CD4-positive, alpha-beta T cell treated with Interleukin-6 at 100 ng/mL for 8 hours (primary cell): ENCODE measurements at regions not wholly inside any gene's neighbourhood (a gene's known extent, or its start where the extent isn't known, plus 50 kb on each side); places are given as distances from the start of the nearest gene placed in this dataset.
A peak's percentile ranks its signal among the peaks of the same experiment; 100 is the strongest.

Experiments
- DNase-seq: peaks from one replicate; pipeline ENCODE4 v3.0.0-alpha.2; 2020; ENCODE audit warnings: mixed read lengths, low spot score

DNA sequence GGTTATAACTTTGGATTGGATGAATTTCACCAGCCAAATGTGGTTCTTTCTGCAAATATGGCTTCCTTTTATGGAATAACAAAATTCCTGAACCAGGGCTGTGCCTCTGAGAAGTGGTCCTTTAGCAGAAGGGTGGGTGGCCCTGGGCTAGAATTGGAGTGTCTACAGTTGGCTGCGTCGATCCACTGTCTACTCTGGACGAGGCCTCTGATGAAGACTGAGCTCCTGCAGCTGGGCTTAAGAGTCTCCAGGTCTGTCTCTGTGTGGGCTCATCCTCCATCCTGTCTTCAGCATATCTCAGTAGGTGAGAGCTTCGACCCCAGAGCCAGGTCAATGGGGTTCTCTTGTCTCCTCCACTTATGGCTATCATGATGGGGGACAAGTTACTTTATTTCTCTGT lies 166.3 kb upstream of the PMEPA1 start:
- DNase-seq, result no peak

GRCh38 chr20:57874141-57874540 lies 164.3 kb upstream of the PMEPA1 start:
- DNase-seq, result no peak

DNA sequence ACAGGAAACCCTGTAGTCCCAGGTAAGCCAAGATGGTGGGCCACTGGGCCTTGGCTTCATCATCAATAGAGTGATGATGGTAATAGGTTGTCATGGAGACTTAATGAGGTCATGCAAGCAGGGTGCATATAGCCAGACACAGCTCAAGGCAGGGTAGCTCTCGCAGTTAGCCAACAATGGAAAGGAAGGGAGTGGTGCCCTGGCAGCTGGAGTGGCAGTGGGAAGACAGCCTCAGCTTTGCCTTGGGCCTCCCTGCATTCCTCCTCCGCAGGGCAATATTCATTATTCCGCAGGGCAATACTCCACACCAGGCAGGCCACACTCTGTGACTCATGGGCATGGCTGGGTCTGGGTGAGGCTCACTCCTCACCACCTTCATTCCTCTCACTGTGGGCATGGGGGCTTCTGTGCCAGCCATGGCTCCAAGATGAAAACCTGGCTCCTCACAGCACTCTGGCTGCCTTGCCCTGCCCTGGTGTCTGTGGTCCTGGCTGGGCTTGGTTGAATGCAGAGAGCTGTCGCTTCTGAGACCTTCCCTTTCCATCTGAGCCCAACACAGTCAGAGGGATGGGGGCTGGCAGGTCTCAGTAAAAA lies 163.1 kb upstream of the PMEPA1 start:
- no peak for DNase-seq

GRCh38 chr20:57871237-57871632 lies 161.4 kb upstream of the PMEPA1 start:
- no peak for DNase-seq

DNA sequence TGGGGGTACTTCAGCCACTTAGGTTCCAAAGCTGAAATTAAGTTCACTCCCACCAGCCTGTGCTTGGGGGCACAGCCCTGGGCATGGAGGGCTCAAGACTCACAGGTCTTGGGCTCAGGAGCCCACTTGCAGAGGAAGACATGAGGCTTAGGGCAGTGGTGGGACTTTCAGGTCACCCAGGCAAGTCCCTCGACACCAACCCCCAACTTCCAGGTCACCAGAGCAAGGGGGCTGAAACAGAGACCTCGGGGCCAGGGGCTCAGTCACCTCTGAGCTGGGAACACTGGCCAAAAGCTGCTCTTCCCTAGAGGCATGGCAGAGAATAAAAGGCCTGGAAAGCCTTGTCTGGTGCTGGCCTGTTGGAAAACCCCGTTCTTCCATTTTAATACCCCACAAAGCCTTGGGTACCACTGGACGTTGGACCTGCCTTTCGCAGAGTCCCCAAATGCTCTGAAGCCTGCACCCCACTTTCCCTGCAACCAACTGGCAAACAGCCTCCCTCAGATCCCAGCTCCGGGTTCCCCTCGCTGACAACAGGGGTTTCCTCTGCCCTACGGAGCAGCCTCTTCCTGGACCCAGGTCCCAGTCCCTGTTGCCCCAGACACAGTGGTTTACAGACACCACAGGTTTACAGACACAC lies 160.9 kb upstream of the PMEPA1 start:
- no peak for DNase-seq

GRCh38 chr20:57869951-57870315 lies 160.1 kb upstream of the PMEPA1 start:
- no peak for DNase-seq

DNA sequence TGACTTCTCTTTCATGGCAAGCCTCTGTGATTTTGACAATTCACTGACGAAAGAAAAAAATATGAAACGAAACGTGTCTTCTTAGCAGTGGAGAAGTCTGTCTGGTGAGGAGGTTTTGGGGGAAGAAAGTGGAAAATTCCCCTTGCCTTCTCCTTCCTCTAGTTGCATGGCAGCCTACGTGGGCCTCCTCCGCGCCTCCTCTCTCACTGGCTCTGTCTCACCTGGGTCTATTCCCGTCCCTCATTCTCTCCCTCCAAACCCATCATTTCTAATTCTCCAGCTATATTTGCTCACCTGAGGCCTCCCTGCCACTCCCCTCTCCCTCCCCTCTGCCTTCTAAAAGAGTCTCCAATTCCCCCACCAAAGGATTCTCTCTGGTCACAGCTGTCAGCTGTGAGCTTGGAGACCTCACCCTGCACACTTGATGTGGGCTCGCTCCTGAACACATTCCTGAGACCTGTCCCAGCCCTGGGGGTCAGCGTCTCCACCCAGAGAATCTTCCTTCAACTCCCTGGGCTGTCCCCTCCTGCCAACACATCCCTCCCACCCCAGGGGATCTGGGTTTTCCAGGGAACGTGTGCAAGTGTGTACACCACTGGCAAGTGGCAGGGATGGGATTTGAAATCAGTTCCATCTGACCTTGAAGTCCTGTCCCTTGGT lies 159.6 kb upstream of the PMEPA1 start:
- DNase-seq, result no peak

GRCh38 chr20:57868310-57868709 lies 158.5 kb upstream of the PMEPA1 start:
- no peak for DNase-seq

DNA sequence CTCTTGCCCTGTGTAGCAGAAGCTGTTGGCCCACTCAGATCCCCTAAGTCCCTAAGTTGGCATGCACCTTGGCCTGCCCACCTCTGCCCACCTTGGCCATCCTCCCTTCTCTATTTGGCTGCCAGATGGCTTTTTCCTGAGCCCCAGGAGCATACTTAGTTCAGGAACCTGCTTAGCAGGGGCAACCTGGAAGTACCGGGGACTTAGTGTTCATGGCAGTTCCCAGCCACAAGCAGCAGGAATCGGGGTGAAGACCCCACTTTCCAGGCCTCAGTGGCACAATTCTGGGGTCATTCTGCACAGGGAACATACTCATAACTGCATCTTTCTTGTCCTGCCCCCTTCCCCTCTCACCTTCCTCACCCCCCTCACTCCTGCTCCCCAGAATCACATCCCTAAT lies 158.0 kb upstream of the PMEPA1 start:
- DNase-seq, result no peak

DNA sequence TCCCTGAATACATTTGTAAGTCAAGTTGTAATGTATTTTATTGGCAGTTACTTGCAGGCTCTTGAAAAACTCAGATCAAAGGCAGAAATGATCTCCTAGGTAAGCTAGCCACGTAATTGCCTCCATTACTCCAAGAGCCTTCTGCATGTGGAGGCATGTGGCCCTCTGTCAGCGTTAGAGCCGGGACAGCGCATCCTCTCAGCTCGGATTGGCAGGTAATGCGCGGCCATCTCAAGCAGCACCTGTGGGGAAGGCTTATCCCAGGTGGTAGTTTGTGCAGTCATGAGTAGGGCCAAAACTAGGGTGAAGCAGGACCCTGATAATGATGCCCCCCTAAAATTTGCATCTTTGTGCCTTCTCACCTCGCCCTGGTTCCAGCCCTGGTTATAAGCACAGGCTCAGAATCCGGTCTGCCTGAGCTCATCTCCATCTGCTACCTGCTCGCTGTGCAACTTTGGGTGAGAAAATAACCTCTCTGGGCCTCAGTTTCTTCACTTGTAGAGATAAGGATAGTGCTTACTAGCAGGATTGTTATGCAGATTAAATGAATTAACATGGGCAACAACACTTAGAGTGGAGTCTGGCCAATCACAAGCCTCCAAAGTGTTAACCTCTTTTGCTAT lies 157.5 kb upstream of the PMEPA1 start:
- no peak for DNase-seq

- DNase-seq, result no peak
Measured at GRCh38 chr20:57866250-57867106, 156.7 kb upstream of the PMEPA1 start.

DNA sequence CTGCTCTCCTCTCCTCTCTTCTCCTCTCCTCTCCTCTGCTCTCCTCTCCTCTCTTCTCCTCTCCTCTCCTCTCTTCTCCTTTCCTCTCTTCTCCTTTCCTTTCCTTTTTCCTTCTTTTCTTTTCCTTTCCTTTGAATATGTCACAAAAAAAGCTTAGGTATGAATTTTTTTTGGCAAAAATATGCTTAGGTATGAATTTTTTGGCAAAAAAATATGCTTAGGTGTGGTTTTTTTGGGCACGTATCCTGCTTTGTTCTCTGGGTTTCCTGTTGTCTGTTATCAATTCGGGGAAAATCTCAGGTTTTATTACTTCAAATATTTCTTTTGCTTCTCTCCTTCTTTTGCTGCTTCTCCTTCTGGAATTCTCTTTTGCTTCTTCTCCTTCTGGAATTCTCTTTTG lies 155.5 kb upstream of the PMEPA1 start:
- no peak for DNase-seq

- DNase-seq, result no peak
Measured at GRCh38 chr20:57860576-57860975, 150.8 kb upstream of the PMEPA1 start.

GRCh38 chr20:57857969-57858368 lies 148.2 kb upstream of the PMEPA1 start:
- DNase-seq, result no peak

GRCh38 chr20:57857118-57857517 lies 147.3 kb upstream of the PMEPA1 start:
- DNase-seq, result no peak

GRCh38 chr20:57856658-57857057 lies 146.8 kb upstream of the PMEPA1 start:
- peak; percentile 27 for DNase-seq

DNA sequence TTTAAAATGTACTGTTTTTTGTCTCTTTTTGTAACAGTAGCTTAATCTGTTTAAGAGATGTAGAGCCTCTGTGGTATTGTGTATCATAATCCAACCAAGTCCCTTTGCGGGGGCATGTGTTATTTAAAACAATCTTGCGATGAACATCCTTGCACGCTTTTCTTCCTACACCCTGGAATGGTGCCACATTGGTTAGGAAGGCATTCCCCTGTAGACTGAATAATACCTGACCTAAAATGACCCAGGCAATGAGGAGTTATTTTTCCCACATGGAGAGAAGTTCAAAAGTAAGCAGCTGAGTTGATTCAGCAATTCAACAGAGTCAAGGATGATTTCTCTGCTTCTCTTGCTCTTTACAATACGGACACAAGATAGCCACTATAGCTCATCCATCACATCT lies 142.0 kb upstream of the PMEPA1 start:
- no peak for DNase-seq

GRCh38 chr20:57851025-57851682 lies 141.3 kb upstream of the PMEPA1 start:
- DNase-seq, result no peak

DNA sequence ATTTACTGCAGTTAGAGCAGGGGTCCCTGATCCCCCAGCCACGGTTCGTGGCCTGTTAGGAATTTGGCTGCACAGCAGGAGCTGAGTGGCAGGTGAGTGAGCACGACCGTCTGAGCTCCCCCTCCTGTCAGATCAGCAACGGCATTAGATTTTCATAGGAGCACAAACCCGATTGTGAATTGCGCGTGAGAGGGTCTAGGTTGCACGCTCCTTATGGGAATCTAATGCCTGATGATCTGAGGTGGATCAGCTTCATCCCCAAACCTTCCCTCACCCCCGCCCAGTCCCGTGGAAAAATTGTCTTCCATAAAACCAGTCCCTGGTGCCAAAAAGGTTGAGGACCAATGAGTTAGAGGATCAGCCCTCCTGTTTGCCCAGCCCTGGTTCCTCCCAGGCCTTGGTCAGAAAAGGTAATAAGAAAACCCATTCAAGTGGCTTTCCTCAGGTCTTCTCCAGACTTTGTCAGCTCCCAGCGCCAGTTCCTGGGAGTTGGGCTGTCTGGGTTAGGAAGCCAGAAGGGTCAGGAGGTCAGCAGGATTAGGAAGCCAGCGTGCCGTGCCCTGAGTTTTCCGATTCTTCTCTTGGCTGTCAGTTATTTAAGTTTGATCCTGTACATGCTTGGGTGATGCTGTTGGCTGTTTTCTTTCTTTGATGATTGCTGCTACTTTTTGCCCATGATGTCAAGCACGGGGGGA lies 139.9 kb upstream of the PMEPA1 start:
- DNase-seq, result no peak

DNA sequence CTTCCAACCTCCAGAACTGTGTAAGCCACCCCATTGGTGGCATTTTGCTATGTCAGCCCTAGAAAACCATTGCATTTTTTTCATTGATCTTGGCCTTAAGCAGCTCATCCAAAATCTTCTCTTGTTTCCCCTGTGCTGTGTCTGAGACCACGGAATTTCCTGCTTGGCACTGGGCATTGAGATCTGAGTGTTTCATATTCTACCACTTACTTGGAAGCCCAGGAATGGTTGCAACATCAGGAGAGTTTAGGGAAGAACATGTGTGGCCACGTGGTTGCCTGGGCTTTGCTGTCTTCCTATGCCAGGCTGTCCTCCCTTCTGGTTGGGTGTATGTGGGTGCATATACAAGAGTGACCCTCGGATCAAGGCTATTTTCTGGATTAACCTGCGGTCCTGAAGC lies 139.3 kb upstream of the PMEPA1 start:
- DNase-seq, result no peak

DNA sequence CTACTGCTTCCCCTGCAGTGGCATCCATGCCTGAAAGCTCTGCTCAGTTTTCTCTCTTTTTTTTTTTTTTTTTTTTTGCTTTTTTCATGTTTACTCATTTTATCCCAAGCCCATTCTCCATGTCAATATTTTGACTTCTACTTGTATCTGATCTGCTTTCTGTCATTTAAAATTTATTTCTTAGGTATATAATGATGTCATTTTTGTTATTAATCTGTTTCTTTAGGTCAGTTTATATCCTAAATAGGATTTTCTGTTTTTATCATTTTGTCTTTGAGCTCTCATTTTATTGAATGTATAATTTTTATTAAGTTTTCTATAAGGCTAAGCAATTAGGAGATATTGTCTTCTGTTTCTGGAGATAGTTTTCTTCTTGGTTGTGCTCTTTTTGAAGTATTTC lies 138.5 kb upstream of the PMEPA1 start:
- DNase-seq, result no peak
